Loucy (cell line): ENCODE measurements at regions not wholly inside any gene's neighbourhood (a gene's known extent, or its start where the extent isn't known, plus 50 kb on each side); places are given as distances from the start of the nearest gene placed in this dataset.

Source experiments
- H2AFZ ChIP-seq: fragments of 200-600 bp; sonication (generic); 2 replicates; pipeline ENCODE4 v1.6.0; 2016; ENCODE audit warnings: antibody characterized with exemption, mild to moderate bottlenecking, low read length, moderate library complexity
- H3F3A ChIP-seq: fragments of 200-600 bp; 2 replicates; pipeline ENCODE4 v1.6.0; 2016; ENCODE audit warnings: antibody characterized with exemption, low read depth, mild to moderate bottlenecking
- H3K27me3 ChIP-seq: fragments of 200-600 bp; sonication (generic); 2 replicates; pipeline ENCODE4 v1.6.1; 2014; ENCODE audit warnings: low read length, mild to moderate bottlenecking; ENCODE audit not compliant: insufficient read depth, poor library complexity, severe bottlenecking
- H3K36me3 ChIP-seq: fragments of 200-600 bp; sonication (generic); 2 replicates; pipeline ENCODE4 v1.6.1; 2016; ENCODE audit warnings: low read length; ENCODE audit not compliant: insufficient read depth
- H3K4me1 ChIP-seq: fragments of 200-600 bp; sonication (generic); 2 replicates; pipeline ENCODE4 v1.5.1; 2014; ENCODE audit warnings: low read length, mild to moderate bottlenecking; ENCODE audit not compliant: insufficient read depth, poor library complexity, severe bottlenecking
- H3K4me2 ChIP-seq: fragments of 200-600 bp; sonication (generic); 2 replicates; pipeline ENCODE4 v1.6.0; 2014; ENCODE audit warnings: antibody characterized with exemption, low read length, low read depth, mild to moderate bottlenecking; ENCODE audit not compliant: poor library complexity, severe bottlenecking
- H3K4me3 ChIP-seq: fragments of 200-600 bp; sonication (generic); 2 replicates; pipeline ENCODE4 v1.5.1; 2014; ENCODE audit warnings: low read length, mild to moderate bottlenecking, mixed read lengths; ENCODE audit not compliant: poor library complexity, severe bottlenecking
- H3K79me2 ChIP-seq: fragments of 200-600 bp; sonication (generic); 2 replicates; pipeline ENCODE4 v1.6.1; 2014; ENCODE audit warnings: low read length; ENCODE audit not compliant: insufficient read depth
- H3K9ac ChIP-seq: fragments of 200-600 bp; sonication (generic); 2 replicates; pipeline ENCODE4 v1.6.0; 2014; ENCODE audit warnings: mild to moderate bottlenecking, low read depth, low read length, moderate library complexity; ENCODE audit not compliant: poor library complexity, severe bottlenecking
- H3K9me2 ChIP-seq: fragments of 200-600 bp; sonication (generic); replicated peaks from 2 replicates; pipeline ENCODE4 v1.6.1; 2016; ENCODE audit warnings: low read depth, low read length, mixed read lengths
- H3K9me3 ChIP-seq: fragments of 200-600 bp; sonication (generic); 2 replicates; pipeline ENCODE4 v1.6.1; 2014; ENCODE audit warnings: mild to moderate bottlenecking, antibody characterized with exemption, low read length, low read depth; ENCODE audit not compliant: insufficient read depth
- H4K20me1 ChIP-seq: fragments of 200-600 bp; sonication (generic); 2 replicates; pipeline ENCODE4 v1.6.0; 2014; ENCODE audit warnings: antibody characterized with exemption, low read length, mild to moderate bottlenecking; ENCODE audit not compliant: insufficient read depth, poor library complexity, severe bottlenecking
- EZH2phosphoT487 ChIP-seq: fragments of 200-600 bp; IDR thresholded peaks from 2 replicates; pipeline ENCODE4 v1.6.1; 2018; ENCODE audit warnings: antibody characterized with exemption, mild to moderate bottlenecking, moderate library complexity, borderline replicate concordance
- TF ChIP-seq, protein P1 (sequence below): fragments of 200-600 bp; sonication (generic); conservative IDR thresholded peaks from 2 replicates; pipeline ENCODE4 v1.5.1; 2014; ENCODE audit warnings: mild to moderate bottlenecking, antibody characterized with exemption, low read length

DNA sequence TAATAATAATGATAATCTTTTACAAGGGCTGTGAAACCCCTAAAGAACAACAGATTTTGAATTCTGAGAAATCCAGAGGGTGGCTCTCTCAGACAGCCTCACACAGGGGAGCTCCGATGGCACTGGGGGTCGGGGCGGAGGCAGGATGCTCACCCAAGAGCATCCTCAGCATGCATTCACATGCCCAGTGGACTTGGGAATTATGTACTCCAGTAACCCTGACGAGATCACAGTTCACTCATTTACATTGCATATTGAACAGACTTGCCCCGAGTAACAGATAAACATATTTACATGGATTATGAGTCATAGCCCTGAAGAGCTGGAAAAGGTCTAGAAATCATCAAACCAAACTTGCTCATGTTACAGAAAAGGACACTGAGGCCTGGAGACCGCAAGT, 482.7 kb upstream of the JARID2 start:
- H2AFZ ChIP-seq, result no peak overlapping the region
- no peaks in the 10 kb centered on the region for H3F3A ChIP-seq
- no peak overlapping the region for H3K4me3 ChIP-seq
- H3K79me2 ChIP-seq, result no peaks in the 10 kb centered on the region
- no peak overlapping the region for H3K9ac ChIP-seq
- no peak overlapping the region for H3K4me2 ChIP-seq
- peaks cover 20% of the 10 kb centered on the region for H3K4me1 ChIP-seq
- H3K27me3 ChIP-seq, result no peaks in the 10 kb centered on the region
- H4K20me1 ChIP-seq, result no peaks in the 10 kb centered on the region
- no peaks in the 10 kb centered on the region for H3K36me3 ChIP-seq
- no peaks in the 10 kb centered on the region for H3K9me3 ChIP-seq
- H3K9me2 ChIP-seq, result no peaks in the 10 kb centered on the region
- TF ChIP-seq EZH2phosphoT487, result no peak
- TF ChIP-seq, protein P1, sequence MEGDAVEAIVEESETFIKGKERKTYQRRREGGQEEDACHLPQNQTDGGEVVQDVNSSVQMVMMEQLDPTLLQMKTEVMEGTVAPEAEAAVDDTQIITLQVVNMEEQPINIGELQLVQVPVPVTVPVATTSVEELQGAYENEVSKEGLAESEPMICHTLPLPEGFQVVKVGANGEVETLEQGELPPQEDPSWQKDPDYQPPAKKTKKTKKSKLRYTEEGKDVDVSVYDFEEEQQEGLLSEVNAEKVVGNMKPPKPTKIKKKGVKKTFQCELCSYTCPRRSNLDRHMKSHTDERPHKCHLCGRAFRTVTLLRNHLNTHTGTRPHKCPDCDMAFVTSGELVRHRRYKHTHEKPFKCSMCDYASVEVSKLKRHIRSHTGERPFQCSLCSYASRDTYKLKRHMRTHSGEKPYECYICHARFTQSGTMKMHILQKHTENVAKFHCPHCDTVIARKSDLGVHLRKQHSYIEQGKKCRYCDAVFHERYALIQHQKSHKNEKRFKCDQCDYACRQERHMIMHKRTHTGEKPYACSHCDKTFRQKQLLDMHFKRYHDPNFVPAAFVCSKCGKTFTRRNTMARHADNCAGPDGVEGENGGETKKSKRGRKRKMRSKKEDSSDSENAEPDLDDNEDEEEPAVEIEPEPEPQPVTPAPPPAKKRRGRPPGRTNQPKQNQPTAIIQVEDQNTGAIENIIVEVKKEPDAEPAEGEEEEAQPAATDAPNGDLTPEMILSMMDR, result no peak

GRCh38 chr6:14763616-14764015, 482.3 kb upstream of the JARID2 start:
- no peak overlapping the region for H2AFZ ChIP-seq
- H3F3A ChIP-seq, result no peaks in the 10 kb centered on the region
- H3K4me3 ChIP-seq, result no peak overlapping the region
- H3K27me3 ChIP-seq, result no peaks in the 10 kb centered on the region
- TF ChIP-seq, protein P1, result no peak
- TF ChIP-seq EZH2phosphoT487, result no peak
- no peaks in the 10 kb centered on the region for H3K9me2 ChIP-seq
- H3K9ac ChIP-seq, result no peak overlapping the region
- no peaks in the 10 kb centered on the region for H3K36me3 ChIP-seq
- H3K79me2 ChIP-seq, result no peaks in the 10 kb centered on the region
- peaks cover 24% of the 10 kb centered on the region for H3K4me1 ChIP-seq
- no peak overlapping the region for H3K4me2 ChIP-seq
- H4K20me1 ChIP-seq, result no peaks in the 10 kb centered on the region
- H3K9me3 ChIP-seq, result no peaks in the 10 kb centered on the region

DNA sequence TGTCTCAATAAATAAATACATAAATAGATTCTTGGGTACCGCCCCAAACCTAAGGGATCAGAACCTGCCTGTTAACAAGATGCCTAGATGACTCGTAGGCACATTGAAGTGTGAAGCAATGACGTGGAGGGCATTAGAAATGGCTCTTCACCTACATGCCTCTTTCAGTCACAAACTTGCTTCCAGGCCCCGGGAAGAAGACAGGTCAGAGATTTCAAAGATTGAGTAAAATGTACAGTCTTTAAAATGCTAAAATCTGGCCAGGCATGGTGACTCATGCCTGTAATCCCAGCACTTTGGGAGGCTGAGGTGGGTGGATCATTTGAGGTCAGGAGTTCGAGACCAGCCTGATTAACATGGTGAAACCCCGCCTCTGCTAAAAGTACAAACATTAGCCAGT, 480.8 kb upstream of the JARID2 start:
- Histone ChIP-seq H3K4me1 (peaks cover 33% of the 10 kb centered on the region), H3K4me3 (no peak overlapping the region), H3K79me2 (no peaks in the 10 kb centered on the region), H3K9me3 (no peaks in the 10 kb centered on the region), H3K9me2 (no peaks in the 10 kb centered on the region), H3K9ac (no peak overlapping the region), H3K27me3 (no peaks in the 10 kb centered on the region), H2AFZ (no peak overlapping the region), H4K20me1 (no peaks in the 10 kb centered on the region), H3K36me3 (no peaks in the 10 kb centered on the region), H3F3A (no peaks in the 10 kb centered on the region), H3K4me2 (no peak overlapping the region)
- TF ChIP-seq, protein P1, result no peak
- TF ChIP-seq EZH2phosphoT487, result no peak
